Left lung (tissue), 4 donors: ENCODE measurements at regions not wholly inside any gene's neighbourhood (a gene's known extent, or its start where the extent isn't known, plus 50 kb on each side); places are given as distances from the start of the nearest gene placed in this dataset.

Source experiments
- ATAC-seq: fragments of 200-7000 bp; cut with Tn5 transposase; one replicate; pipeline ENCODE4 v1.9.1; 2020; ENCODE audit warnings: moderate library complexity
- DNase-seq, 4 donors: peaks; one replicate each; pipeline ENCODE4 v3.0.0-alpha.2; 2013 to 2020
- H3K27ac ChIP-seq, 2 donors: fragments of 200-600 bp; sonication (generic) in 1 of 2; one replicate each; pipeline versions ENCODE4 v1.5.0 to v1.8.0; 2020 to 2021
- H3K27me3 ChIP-seq, 2 donors: fragments of 200-600 bp; sonication (generic) in 1 of 2; one replicate each; pipeline versions ENCODE4 v1.5.0 to v1.8.0; 2020 to 2021
- H3K36me3 ChIP-seq, 2 donors: fragments of 200-600 bp; sonication (generic) in 1 of 2; one replicate each; pipeline versions ENCODE4 v1.5.0 to v1.8.0; 2020 to 2021
- H3K4me1 ChIP-seq, 2 donors: fragments of 200-600 bp; one replicate each; pipeline ENCODE4 v1.8.0; 2021
- H3K4me3 ChIP-seq, 2 donors: fragments of 200-600 bp; sonication (generic) in 1 of 2; one replicate each; pipeline versions ENCODE4 v1.5.0 to v1.8.0; 2020 to 2021; ENCODE audit warnings: mild to moderate bottlenecking in 1 of 2
- H3K9me3 ChIP-seq, 2 donors: fragments of 200-600 bp; sonication (generic) in 1 of 2; one replicate each; pipeline versions ENCODE4 v1.5.0 to v1.8.0; 2020 to 2021
- CTCF ChIP-seq, 2 donors: fragments of 200-600 bp; sonication (generic) in 1 of 2; IDR thresholded peaks; one replicate each; pipeline versions ENCODE4 v1.5.0 to v1.8.0; 2021; ENCODE audit warnings: antibody characterized with exemption in 2 of 2
- intact Hi-C, 2 donors: fragments of 100-400 bp; cut with DNase I; formaldehyde crosslinking; loops; one replicate each; pipeline versions ENCODE4 v1.11.2 to v1.14.2; 2022
- donor health status: DM: no; HTN: yes; CAD: no.
- donor health status: DM: no; HTN: no; CAD: no.

- intact Hi-C loops = no loop called here
- H3K27ac ChIP-seq = no peak overlapping the region
- peaks cover 0 to 3% of the 10 kb centered on the region in 2 donors for H3K9me3 ChIP-seq
- TF ChIP-seq CTCF (IDR thresholded peaks at IDR 0.05) = no peak
- H3K4me1 ChIP-seq = no peaks in the 10 kb centered on the region
- H3K27me3 ChIP-seq = no peaks in the 10 kb centered on the region
- H3K4me3 ChIP-seq = no peak overlapping the region
- ATAC-seq = no peak
- no peaks in the 10 kb centered on the region for H3K36me3 ChIP-seq
- DNase-seq = no peak
Observed at GRCh38 chr4:160020804-160021203, 917.9 kb downstream of the RAPGEF2 start.

GRCh38 chr4:160021870-160022269 lies 919.0 kb downstream of the RAPGEF2 start:
- no peaks in the 10 kb centered on the region for H3K36me3 ChIP-seq
- H3K4me1 ChIP-seq = no peaks in the 10 kb centered on the region
- ATAC-seq (peak; percentile 82), DNase-seq (no peak)
- no peaks in the 10 kb centered on the region for H3K27me3 ChIP-seq
- H3K4me3 ChIP-seq = no peak overlapping the region
- H3K27ac ChIP-seq = no peak overlapping the region
- peaks cover 0 to 11% of the 10 kb centered on the region in 2 donors for H3K9me3 ChIP-seq
- no peak for TF ChIP-seq CTCF (IDR thresholded peaks at IDR 0.05)
- intact Hi-C loops = no loop called here

- no peak overlapping the region for H3K27ac ChIP-seq
- no peaks in the 10 kb centered on the region for H3K4me1 ChIP-seq
- H3K27me3 ChIP-seq = no peaks in the 10 kb centered on the region
- intact Hi-C loops = no loop called here
- ATAC-seq = peak; percentile 49
- peak in 1 of 4 donors; percentile 38 for DNase-seq
- H3K9me3 ChIP-seq = peaks cover 0 to 10% of the 10 kb centered on the region in 2 donors
- H3K4me3 ChIP-seq = no peak overlapping the region
- H3K36me3 ChIP-seq = no peaks in the 10 kb centered on the region
- no peak for TF ChIP-seq CTCF (IDR thresholded peaks at IDR 0.05)
Observed at GRCh38 chr4:160026721-160027120, 923.8 kb downstream of the RAPGEF2 start.

GRCh38 chr4:160034501-160034900 lies 931.6 kb downstream of the RAPGEF2 start:
- DNase-seq = no peak
- H3K27me3 ChIP-seq = no peaks in the 10 kb centered on the region

GRCh38 chr4:160038615-160039014 lies 935.7 kb downstream of the RAPGEF2 start:
- DNase-seq = no peak
- no peak for ATAC-seq
- H3K36me3 ChIP-seq = no peaks in the 10 kb centered on the region
- intact Hi-C loops = no loop called here
- H3K4me3 ChIP-seq = no peak overlapping the region
- H3K27ac ChIP-seq = no peak overlapping the region
- H3K27me3 ChIP-seq = no peaks in the 10 kb centered on the region
- no peak for TF ChIP-seq CTCF (IDR thresholded peaks at IDR 0.05)
- H3K4me1 ChIP-seq = no peaks in the 10 kb centered on the region
- no peaks in the 10 kb centered on the region for H3K9me3 ChIP-seq

More at GRCh38 chr4:160034501-160034900, 931.6 kb downstream of the RAPGEF2 start:
- H3K4me1 ChIP-seq = no peaks in the 10 kb centered on the region
- H3K4me3 ChIP-seq = no peak overlapping the region
- intact Hi-C loops = no loop called here
- H3K9me3 ChIP-seq = no peaks in the 10 kb centered on the region
- no peak for ATAC-seq
- no peaks in the 10 kb centered on the region for H3K36me3 ChIP-seq
- no peak for TF ChIP-seq CTCF (IDR thresholded peaks at IDR 0.05)
- no peak overlapping the region for H3K27ac ChIP-seq
